CD4-positive, alpha-beta T cell treated with Interleukin-15 for 4 hours (primary cell): ENCODE measurements at regions not wholly inside any gene's neighbourhood (a gene's known extent, or its start where the extent isn't known, plus 50 kb on each side); places are given as distances from the start of the nearest gene placed in this dataset.
"Not testable (repeated sequence)": the region's sequence is repeated elsewhere in the genome, so short reads cannot be mapped to it uniquely, and the experiment has no call there.

Experiments used
- DNase-seq: peaks from one replicate; pipeline ENCODE4 v3.0.0-alpha.2; 2020; ENCODE audit warnings: low spot score

DNA sequence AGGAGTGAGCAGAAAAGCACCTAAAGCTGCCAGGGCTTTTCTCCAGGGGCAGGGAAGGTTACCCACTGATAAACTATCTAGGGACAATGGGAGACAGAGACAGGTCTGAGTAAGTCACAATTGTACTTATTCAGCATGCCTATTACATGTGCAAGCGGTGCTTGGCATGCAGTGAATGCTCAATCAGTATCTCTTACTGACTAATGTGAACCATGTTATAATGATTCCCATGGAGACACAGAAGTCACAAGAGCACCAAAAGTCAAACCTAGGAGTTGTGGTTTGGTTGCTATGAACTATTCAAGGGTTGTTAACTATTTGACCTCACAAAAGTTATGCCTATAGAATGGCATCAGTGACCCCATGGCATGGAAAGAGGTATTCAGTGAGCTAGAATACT is 50.0 kb upstream of the RASGRP1 start:
- no peak for DNase-seq

DNA sequence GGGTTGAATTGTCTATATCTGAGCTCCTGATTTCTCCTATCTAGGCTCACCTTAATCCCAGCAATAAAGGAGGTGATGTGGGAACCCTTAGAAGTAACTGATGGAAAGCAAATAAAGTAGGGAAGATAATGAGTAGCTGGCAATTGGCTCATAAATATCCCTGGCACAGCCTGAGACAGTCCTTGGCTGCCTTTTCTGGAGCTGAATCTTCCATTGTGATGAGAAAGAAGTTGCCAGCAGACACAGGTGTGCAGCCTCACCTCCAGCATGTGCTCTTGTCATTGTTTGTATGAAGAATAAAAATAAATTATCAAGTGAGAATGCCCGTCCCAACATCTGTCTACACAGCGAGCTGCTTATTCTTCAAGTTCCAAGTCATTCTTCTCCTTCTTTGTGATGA is 53.2 kb upstream of the RASGRP1 start:
- DNase-seq: no peak

DNA sequence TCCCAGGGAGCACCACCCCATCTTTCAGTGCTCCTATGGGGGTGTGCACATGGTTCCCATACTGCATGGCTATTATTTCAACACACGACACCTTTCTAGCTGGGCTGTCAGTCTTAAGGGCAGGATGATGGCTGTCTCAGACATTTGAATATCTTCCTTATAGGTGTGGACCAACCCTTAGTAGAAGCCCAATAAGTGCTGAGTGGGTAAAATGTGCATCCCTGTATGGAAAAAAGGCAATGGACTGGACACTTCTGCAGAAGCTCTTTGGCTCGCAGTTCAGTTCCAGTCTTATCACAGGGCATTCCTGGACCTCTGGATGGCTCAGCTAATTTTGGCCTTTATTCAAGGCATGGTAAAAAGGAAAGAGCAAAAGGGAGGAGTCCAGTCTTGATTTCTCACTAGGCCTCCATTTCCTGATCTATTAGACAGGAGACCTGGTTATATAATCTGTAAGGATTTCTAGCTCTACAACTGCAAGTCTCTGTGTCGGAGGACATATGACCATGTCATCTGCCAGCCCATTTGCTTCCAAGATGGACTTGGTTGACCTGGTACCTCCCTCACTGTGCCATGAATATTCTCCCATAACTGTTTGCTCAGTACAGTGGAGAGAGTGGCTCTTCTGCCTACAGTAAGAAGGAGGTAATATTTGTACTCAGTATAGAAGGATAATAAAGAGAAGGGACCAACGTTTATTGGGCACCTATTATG is 53.8 kb upstream of the RASGRP1 start:
- no peak for DNase-seq

DNA sequence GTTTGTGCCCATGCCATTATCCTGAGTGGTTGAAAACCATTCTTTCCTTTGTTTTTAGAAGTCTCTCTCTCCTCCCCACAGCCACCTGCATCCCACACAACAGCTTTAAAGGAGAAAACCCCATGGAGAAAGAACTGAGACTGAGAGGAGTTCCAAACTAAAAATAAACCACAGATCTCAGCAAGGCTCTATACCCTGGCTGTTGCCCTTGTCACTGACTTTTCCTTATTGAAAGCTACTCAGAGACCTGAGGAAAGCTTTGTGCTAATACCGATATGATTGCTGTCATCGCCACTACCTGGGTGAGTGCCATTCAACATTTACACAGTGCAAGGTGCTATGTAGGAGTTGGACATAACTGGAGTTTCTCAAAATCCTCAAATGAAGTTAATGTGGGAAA is 55.5 kb upstream of the RASGRP1 start:
- no peak for DNase-seq

DNA sequence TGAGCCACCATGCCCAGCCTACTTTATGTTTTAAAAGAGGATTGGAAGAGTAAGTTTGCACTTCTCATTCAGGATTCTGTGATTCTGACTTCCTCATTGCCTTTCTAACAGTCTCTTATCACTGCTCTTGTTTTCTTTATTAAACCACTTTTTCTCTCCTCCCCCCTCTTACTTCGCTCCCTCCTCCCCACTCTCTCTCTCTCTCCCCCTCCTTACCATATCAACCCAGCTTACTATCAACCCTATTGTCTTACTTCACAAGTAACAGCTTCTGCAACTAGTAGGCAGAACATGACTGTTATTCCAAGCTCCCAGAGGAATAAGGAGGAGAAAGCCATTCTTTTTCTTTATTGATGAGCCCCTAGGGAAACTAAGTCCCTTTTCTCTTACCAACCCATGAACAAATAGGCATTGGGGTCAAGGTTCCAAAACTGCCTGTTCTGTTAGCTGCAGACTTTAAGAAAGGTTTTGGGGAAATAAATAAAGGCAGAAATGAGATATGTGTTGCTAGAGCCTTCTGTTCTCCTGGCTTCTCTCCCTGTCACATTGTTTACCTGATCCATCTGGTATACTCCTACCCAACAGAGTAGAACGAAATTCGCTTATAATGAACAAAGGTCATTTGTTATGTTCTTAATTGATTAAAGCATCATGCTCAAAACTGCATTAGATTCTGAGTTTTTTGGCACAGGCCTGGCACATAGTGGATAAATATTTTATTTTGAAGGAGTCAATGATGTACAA is 56.4 kb upstream of the RASGRP1 start:
- DNase-seq: no peak

DNA sequence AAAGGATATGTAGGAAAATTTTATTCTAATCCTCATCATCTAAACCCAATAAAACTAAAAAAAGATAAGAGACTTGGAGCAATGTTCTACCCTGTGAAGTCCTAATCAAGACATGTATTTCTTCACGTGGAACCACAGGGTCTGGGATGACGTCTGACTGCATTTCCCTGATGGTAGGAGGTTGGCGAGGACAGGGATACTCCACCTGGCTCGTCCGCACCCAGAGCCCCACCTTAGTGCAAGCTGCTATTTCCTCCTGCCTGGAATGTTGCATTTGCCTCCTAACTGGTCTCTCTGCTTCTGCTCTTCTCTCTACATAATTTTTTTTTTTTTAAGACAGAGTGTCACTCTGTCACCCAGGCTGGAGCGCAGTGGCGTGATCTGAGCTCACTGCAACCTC is 57.7 kb upstream of the RASGRP1 start:
- no peak for DNase-seq

DNA sequence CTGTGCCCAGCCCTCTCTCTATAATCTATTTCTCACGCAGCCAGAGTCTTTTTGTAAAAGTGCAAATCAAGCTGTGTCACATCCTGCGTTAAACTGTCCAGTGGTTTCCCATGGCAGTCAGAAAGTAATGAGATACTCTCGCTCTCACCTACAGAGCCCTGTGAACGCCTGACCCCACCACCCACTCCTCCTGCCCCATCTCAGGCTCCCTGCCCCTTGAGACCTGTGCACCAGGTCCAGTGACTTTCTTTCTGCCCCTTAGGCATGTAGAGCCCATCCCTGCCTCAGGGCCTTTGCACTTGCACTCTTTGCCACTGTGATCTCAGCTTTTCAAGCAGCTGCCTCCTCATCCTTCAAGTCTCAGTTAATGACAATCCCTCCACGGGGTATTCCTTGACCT is 58.3 kb upstream of the RASGRP1 start:
- DNase-seq: no peak

DNA sequence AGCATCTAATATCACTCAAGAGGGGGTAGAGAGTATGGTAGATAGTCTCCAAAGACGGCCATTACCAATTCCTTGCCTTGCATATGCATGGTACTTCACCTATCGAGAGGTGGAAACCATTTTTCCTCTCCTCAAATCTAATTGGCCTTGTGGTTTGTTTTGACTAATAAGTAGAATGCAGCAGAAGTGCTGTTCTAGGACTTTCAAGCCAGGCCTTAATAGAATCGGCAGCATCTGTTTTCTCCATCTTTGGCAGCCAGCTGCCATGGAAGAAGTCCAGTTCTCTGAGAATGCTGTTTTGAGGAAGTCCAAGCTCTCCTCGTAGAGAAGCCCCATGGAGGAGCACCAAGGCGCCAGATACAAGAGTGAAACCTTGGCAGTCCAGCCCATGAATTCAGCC is 59.1 kb upstream of the RASGRP1 start:
- no peak for DNase-seq

DNA sequence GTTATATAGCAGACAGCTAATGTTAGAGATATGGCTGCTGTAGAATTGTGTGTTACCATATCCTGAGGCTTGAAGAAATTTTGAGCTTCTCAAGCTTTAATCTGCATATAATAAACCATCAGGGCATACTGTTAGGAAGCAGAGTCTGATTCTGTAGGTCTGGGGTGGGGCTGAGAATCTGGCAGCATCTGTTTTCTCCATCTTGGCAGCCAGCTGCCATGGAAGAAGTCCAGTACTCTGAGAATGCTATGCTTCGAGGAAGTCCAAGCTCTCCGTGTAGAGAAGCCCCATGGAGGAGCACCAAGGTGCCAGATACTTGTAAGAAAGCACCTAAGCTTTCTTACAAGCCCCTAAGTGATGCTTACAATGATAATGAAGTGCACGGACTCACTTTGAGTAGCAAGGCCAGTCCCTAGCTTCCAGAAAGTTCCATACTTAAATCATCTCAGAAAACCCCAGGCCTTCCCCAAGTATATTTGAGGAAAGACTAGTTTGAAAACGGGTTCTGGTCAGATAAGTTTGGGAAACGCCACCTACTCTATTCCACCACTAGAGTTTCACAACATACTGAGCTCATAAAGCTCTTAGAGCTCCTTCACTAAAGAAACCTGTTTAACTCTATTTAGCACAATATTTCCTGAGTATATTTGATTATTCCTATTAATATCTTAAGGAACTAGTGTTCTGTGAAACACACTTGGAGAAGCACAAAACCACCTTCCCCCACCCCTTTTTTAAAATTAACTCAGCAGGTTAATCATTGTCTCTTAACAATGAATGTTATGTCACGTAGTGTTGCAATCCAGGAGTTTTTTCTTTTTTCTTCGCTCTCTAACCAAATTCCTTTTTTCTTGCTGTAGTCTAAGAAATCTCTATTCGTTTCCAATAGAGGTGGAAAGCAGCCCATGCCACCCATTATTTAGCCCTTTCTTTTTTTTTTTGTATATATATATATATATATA is 59.9 kb upstream of the RASGRP1 start:
- no peak for DNase-seq

DNA sequence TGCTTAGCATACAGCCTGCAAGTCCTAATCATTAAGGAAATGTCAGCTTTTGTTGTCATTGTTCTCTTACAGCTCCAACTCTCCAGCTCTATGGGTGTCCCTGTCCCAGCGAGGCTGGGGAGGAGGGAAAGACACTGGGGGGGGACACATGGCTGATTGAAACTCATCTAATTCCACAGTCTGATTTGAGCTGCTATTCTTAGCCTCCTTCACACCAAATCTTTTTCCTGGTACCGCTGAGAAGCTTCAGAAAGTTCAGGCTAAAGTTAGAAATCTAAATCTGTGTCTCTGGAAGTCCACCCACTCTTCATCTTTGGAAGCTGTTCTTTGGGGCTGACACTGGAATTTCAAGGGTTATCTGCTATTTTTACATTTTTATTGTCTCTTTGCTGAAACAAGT is 61.3 kb upstream of the RASGRP1 start:
- DNase-seq: no peak

DNA sequence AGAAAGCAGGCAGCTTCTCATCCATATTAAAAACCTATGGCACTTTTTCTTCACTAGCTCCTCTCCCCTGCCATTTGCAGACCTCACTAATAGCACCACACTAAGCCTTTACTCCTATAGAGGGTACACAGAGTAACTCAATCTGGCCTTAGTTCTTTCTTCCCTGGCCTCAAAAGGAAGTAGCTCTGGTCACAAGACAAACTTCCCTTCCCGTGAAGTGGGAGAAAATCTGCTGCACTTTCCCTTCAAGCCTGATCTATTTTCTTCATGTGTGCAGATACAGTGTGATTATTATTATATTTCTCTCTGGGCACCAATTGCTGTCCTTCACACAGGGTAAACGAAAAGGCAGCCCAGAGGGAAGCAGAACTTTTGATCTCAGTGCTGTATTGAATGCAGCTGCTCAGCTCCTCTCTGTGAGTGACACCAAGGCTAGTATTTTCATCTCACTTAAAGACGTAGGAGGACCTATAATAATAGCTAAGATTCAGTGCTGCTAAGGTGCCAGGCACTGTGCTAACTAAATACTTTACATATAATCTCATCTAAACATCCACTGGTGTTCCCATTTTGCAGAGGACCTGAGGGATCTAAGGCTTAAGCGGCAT is 61.9 kb upstream of the RASGRP1 start:
- DNase-seq: no peak

DNA sequence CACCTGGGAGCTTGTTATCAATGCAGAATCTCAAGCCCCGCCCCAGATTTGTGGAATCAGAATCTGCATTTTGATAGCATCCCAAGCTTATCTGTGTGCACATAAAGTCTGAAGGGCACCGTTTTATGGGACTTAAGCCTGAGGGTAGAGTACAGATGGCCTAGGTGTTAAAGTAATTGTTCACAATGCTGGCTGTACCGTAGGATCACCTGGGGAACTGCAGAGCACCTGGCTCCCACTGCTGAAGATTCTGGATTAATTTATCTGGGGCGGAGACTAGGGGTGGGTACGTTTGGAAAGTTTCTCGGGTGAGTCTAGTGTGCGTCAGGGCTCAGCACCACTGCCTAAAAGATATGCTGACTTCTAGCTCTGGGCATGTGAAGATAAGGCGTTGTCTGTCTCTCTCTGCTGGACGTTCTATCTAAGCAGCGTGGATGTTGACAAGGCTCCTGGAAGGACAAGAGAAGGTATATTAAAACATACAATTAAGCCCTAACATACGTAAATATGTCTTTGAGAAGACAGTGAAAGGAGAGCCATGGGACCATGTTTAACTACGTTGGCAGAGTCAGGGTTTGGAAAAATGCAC is 63.2 kb upstream of the RASGRP1 start:
- no peak for DNase-seq

DNA sequence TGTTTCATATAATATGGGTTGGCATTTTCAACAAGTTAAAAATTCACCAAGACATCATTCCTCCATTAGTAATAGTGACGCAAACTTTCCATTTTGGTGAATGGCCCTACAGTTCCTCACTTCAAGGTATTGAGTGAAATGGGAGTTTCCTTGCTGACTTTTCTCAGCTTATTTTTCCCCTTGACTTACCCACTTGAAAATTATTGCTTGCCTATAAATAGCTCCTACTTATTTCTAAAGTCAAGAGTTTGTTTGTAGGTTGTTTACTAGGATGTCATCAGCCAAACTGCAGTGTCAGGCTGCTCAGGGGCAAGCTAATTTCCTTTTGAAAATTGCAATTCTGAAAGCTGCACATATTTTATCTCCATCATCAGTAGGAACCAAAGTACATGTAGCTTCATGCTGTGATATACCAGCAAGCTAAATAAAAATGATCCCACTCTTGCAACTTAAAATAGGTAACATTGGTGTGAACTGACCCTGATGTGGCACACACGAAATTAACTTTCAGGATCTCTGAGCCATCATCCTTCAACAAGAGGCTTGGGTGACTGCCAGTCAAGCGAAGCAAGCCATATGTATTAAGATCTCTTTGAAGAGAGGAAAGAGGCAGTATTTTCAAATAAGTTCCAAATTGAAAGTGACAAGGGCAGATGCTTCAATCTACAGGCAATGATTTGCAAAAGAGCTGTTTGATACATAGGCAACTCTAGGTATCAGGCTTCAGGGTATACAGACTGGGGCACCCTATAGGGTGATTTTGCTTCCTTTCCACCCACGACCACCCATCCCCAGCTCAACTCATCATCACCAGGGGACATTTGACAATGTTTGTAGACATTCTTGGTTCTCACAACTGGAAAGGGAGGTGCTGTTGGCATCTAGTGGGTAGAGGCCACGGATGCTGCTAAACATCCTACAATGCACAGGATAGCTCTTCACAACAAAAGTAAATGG is 66.8 kb upstream of the RASGRP1 start:
- no peak for DNase-seq

DNA sequence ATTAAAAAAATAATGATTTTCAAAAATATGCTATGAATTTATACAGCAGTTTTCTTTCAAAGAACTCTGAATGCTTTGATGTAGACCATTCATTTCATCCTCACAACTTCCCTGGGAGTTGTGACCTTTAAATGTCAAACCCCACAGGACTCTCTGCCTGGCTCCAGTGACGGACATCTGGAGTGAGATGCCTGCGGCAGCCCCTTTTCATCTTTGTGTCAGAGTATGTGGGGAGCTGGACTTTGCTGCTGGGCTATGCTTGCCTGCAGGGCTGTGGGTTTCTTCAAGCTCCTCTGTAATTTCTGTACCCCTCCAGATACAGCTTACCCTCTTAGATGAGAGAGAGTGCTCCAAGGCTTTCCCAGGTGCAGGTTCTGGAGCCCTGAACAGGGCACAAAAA is 70.6 kb upstream of the RASGRP1 start:
- DNase-seq: no peak

DNA sequence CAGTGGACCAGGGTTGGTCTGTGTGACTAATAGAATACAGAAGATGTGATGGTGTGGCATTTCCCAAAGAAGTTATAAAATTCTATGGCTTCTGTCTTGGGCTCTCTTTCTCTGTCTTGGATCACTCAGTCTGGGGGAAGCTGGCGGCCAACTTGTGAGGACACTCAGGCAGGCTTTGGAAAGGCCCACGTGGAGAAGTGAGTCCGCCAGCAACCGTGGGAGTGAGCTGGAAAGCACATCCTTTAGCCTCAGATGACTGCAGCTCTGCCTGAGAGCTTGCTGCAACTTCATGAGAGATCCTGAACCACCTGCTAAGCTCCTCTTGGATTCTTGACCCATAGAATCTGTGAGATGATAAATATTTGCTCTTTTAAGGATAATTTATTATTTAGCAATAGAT is 72.0 kb upstream of the RASGRP1 start:
- DNase-seq: no peak

DNA sequence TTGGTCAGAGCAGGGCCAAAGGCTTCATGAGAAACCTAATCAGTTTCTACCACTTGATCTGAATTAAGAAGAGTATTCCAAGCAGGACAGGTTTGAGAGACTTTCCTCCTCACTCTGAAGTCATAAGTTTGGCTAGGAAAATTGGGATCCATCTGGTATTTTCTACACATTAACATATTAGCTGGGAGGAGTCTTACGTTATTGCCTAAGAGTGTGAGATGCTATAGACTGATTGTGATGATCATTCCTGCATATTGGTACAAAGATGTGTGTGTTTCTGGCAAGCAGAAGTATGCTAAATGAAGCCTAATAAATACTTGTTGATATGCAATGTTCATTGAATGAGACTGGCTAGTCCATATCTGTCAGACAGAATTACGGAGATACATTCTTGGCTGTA is 73.5 kb upstream of the RASGRP1 start:
- DNase-seq: no peak

DNA sequence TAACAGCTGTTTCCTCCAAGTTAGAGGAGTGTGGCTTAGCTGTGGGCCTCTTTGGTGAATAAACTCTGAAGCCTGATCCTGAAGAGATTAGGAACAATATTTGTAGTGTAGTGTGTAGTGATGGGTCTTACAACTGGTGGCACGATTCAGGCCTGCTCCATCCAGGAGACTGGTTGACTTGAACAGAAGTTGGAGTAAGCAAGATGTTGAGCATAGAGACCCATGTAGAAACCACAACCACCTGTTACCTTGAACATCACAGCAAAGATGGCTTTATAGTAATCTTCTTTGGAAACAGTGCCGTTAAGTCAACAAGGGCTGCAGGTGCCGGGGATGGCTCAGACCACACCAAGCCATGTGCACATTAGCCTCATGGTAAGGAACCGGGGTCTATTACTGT is 74.2 kb upstream of the RASGRP1 start:
- DNase-seq: no peak

DNA sequence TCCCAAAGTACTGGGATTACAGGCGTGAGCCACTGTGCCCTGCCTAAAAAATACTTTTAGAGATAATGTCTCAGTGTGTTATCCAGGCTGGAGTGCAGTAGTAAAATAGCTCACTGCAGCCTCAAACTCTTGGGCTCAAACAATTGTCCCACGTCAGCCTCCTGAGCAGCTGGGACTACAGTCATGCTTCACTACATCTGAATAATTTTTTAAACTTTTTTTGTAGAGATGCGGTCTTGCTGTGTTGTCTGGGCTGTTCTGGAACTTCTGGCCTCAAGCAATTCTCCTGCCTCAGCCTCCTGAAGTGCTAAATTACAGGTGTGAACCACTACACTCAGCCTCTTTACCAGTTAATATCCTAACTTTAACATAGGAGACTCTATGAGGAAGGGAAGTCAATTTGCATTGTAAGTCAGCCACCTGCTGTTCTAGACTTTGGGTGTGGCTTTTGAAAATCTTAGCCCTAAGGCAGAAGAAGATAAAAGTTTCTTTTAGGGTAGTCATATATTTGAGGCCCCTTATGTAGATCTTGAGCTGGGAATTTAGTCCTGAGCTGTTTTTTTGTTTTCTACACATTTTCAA is 78.2 kb upstream of the RASGRP1 start:
- DNase-seq: no peak

DNA sequence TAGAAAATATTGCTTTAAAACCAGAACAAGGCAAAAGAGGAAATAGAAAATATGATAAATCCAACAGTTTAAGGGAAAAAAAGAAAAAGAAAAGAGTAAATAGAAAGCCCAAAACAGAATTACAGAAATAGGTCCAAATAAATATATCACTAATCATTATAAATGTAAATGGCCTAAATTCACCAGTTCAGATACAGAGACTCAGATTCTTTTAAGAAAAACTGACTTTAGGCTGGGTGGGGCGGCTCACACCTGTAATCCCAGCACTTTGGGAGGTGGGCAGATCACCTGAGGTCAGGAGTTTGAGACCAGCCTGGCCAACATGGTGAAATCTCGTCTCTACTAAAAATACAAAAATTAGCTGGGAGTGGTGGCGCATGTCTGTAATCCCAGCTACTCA is 79.7 kb upstream of the RASGRP1 start:
- DNase-seq: not testable (repeated sequence)

DNA sequence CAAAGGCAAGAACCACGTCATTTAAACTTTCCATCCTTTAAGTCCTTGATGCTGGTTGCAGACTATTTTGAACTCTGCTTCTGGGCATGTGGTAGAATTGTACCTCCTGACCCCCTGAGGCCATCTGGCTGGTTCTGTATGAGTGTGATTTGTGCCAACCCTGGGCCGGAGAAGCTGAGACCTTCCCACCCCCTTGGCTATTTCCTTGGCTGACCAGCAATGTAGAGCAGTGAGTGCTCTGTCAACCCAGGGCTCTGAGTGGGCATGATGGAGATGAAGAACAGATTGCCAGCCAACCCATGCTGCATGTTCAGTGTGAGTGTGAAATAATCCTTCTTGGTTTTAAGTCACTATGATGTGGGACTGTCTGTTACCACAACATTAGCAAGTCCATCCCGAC is 82.1 kb upstream of the RASGRP1 start:
- DNase-seq: no peak
